Ishikawa (cell line): ENCODE measurements at regions not wholly inside any gene's neighbourhood (a gene's known extent, or its start where the extent isn't known, plus 50 kb on each side); places are given as distances from the start of the nearest gene placed in this dataset.

ENCODE experiments used
- CREB1 ChIP-seq: IDR thresholded peaks from 2 replicates; pipeline ENCODE4 v1.6.1; 2012; ENCODE audit warnings: low read depth
- FOXM1 ChIP-seq: IDR thresholded peaks from 2 replicates; pipeline ENCODE4 v1.6.1; 2012; ENCODE audit warnings: low read depth, borderline replicate concordance
- TAF1 ChIP-seq: IDR thresholded peaks from 2 replicates; pipeline ENCODE4 v1.6.1; 2012; ENCODE audit warnings: low read depth, mild to moderate bottlenecking
- TEAD4 ChIP-seq: IDR thresholded peaks from 2 replicates; pipeline ENCODE4 v1.6.1; 2012
- YY1 ChIP-seq: IDR thresholded peaks from 2 replicates; pipeline ENCODE4 v1.6.1; 2012; ENCODE audit warnings: low read depth
- TF ChIP-seq, protein P1 (sequence below): IDR thresholded peaks from 2 replicates; pipeline ENCODE4 v1.6.1; 2012

DNA sequence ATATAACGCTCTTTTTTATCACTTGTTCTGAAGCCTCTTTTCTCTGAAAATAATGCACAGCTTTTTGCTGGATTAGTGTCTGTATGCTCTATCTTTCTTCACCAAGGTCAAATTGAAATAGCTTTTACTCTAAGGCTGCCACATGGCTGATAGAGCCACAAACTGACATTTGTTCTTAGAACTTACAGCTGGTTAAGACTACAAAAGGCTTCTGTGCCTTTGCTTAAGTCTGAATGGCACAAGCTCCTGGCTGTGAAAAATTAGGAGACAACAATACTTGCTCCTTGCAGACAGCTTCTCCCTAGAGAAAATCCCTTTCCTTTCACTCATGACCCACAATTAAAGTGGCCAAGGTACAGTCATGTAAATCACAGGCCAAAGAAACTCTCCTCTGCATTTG, 515.3 kb downstream of the DSC3 start:
- TF ChIP-seq TEAD4 = no peak
- no peak for TF ChIP-seq CREB1
- TF ChIP-seq YY1 = no peak
- TF ChIP-seq FOXM1 = no peak
- no peak for TF ChIP-seq TAF1
- TF ChIP-seq, protein P1, sequence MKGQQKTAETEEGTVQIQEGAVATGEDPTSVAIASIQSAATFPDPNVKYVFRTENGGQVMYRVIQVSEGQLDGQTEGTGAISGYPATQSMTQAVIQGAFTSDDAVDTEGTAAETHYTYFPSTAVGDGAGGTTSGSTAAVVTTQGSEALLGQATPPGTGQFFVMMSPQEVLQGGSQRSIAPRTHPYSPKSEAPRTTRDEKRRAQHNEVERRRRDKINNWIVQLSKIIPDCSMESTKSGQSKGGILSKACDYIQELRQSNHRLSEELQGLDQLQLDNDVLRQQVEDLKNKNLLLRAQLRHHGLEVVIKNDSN = no peak
